HEK293T (cell line): ENCODE measurements at regions not wholly inside any gene's neighbourhood (a gene's known extent, or its start where the extent isn't known, plus 50 kb on each side); places are given as distances from the start of the nearest gene placed in this dataset.

Experiments used
- ARNT ChIP-seq: fragments of 450-650 bp; IDR thresholded peaks from 2 replicates; pipeline ENCODE4 v1.6.1; 2017; ENCODE audit warnings: mild to moderate bottlenecking
- BHLHE40 ChIP-seq: fragments of 450-650 bp; IDR thresholded peaks from 2 replicates; pipeline ENCODE4 v1.6.1; 2016; ENCODE audit warnings: mild to moderate bottlenecking, moderate library complexity, borderline replicate concordance
- ELF4 ChIP-seq: fragments of 450-650 bp; IDR thresholded peaks from 2 replicates; pipeline ENCODE4 v1.6.1; 2017; ENCODE audit warnings: antibody characterized with exemption
- FOXA1 ChIP-seq: fragments of 450-650 bp; IDR thresholded peaks from 2 replicates; pipeline ENCODE4 v1.6.1; 2016; ENCODE audit warnings: mild to moderate bottlenecking
- FOXK2 ChIP-seq: fragments of 450-650 bp; IDR thresholded peaks from 2 replicates; pipeline ENCODE4 v1.6.1; 2016; ENCODE audit warnings: mild to moderate bottlenecking
- FOXM1 ChIP-seq: fragments of 450-650 bp; IDR thresholded peaks from 2 replicates; pipeline ENCODE4 v1.6.1; 2017; ENCODE audit warnings: mild to moderate bottlenecking, borderline replicate concordance
- LEF1 ChIP-seq: fragments of 450-650 bp; IDR thresholded peaks from 2 replicates; pipeline ENCODE4 v1.6.1; 2017; ENCODE audit warnings: mild to moderate bottlenecking, borderline replicate concordance
- NFRKB ChIP-seq: fragments of 450-650 bp; IDR thresholded peaks from 2 replicates; pipeline ENCODE4 v1.6.1; 2016; ENCODE audit warnings: mild to moderate bottlenecking, moderate library complexity
- SP1 ChIP-seq: fragments of 450-650 bp; IDR thresholded peaks from 2 replicates; pipeline ENCODE4 v1.6.1; 2017
- SUZ12 ChIP-seq: fragments of 450-650 bp; IDR thresholded peaks from 2 replicates; pipeline ENCODE4 v1.6.1; 2016; ENCODE audit warnings: mild to moderate bottlenecking
- TARDBP ChIP-seq: fragments of 450-650 bp; IDR thresholded peaks from 2 replicates; pipeline ENCODE4 v1.6.1; 2016
- ZNF384 ChIP-seq: fragments of 450-650 bp; IDR thresholded peaks from 2 replicates; pipeline ENCODE4 v1.6.1; 2016
- TF ChIP-seq, protein P1 (sequence below): fragments of 450-650 bp; IDR thresholded peaks from 2 replicates; pipeline ENCODE4 v1.6.1; 2016

- TF ChIP-seq ARNT: no peak
- TF ChIP-seq BHLHE40: no peak
- TF ChIP-seq FOXA1: no peak
- TF ChIP-seq ZNF384: no peak
- TF ChIP-seq, protein P1, sequence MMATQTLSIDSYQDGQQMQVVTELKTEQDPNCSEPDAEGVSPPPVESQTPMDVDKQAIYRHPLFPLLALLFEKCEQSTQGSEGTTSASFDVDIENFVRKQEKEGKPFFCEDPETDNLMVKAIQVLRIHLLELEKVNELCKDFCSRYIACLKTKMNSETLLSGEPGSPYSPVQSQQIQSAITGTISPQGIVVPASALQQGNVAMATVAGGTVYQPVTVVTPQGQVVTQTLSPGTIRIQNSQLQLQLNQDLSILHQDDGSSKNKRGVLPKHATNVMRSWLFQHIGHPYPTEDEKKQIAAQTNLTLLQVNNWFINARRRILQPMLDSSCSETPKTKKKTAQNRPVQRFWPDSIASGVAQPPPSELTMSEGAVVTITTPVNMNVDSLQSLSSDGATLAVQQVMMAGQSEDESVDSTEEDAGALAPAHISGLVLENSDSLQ: no peak
- TF ChIP-seq SP1: no peak
- no peak for TF ChIP-seq SUZ12
- no peak for TF ChIP-seq FOXM1
- TF ChIP-seq LEF1: no peak
- TF ChIP-seq FOXK2: no peak
- no peak for TF ChIP-seq TARDBP
- TF ChIP-seq ELF4: no peak
- TF ChIP-seq NFRKB: no peak
Measured at GRCh38 chr1:242813490-242814091, 289.1 kb upstream of the PLD5 start.
